ENCODE measurements at regions not wholly inside any gene's neighbourhood (a gene's known extent, or its start where the extent isn't known, plus 50 kb on each side); places are given as distances from the start of the nearest gene placed in this dataset.

DNA sequence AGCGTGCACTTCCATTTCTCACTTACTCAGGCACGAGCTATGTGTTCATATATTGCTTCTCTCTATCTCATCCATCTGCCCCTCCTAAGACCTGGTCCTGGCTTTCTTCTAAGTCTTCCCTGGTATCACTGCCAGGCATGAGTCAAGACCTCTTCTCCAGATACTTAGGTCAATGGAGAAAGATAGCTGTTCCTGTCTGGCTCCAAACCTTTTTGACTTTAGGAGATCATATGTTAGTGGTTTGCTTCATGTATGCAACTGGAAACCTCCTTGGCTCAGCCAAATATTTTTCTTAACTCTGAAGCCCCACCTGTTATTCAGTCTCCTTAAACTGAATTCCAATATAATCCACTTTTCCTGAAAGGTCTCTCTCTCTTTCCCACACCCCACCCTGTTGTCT is 211.6 kb upstream of the PTBP2 start:
- TF ChIP-seq, protein P1, sequence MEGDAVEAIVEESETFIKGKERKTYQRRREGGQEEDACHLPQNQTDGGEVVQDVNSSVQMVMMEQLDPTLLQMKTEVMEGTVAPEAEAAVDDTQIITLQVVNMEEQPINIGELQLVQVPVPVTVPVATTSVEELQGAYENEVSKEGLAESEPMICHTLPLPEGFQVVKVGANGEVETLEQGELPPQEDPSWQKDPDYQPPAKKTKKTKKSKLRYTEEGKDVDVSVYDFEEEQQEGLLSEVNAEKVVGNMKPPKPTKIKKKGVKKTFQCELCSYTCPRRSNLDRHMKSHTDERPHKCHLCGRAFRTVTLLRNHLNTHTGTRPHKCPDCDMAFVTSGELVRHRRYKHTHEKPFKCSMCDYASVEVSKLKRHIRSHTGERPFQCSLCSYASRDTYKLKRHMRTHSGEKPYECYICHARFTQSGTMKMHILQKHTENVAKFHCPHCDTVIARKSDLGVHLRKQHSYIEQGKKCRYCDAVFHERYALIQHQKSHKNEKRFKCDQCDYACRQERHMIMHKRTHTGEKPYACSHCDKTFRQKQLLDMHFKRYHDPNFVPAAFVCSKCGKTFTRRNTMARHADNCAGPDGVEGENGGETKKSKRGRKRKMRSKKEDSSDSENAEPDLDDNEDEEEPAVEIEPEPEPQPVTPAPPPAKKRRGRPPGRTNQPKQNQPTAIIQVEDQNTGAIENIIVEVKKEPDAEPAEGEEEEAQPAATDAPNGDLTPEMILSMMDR (IDR thresholded peaks at IDR 0.05), result no peak
- no peak for TF ChIP-seq POLR2A (IDR thresholded peaks at IDR 0.05)
- TF ChIP-seq EP300 (IDR thresholded peaks at IDR 0.05; ENCODE audit: low read depth), result no peak
- TF ChIP-seq POLR2AphosphoS5 (IDR thresholded peaks at IDR 0.05), result no peak
